GM12891 (cell line): ENCODE measurements at regions not wholly inside any gene's neighbourhood (a gene's known extent, or its start where the extent isn't known, plus 50 kb on each side); places are given as distances from the start of the nearest gene placed in this dataset.

ENCODE experiments used
- PAX5 ChIP-seq: IDR thresholded peaks from 2 replicates; pipeline ENCODE4 v1.6.1; 2011; ENCODE audit warnings: low read length, moderate library complexity, mild to moderate bottlenecking; ENCODE audit not compliant: insufficient read depth, severe bottlenecking
- POLR2A ChIP-seq: IDR thresholded peaks from 2 replicates; pipeline ENCODE4 v1.6.1; 2011; ENCODE audit warnings: low read depth, low read length, control low read depth
- POU2F2 ChIP-seq: IDR thresholded peaks from 2 replicates; pipeline ENCODE4 v1.6.1; 2011; ENCODE audit warnings: low read depth, mild to moderate bottlenecking, control low read depth, low read length, moderate library complexity

- no peak for TF ChIP-seq POU2F2
- TF ChIP-seq PAX5 = no peak
- TF ChIP-seq POLR2A = no peak
These were observed 297.4 kb upstream of the GCFC2 start for GRCh38 chr2:76008001-76008702.
